ENCODE measurements at regions not wholly inside any gene's neighbourhood (a gene's known extent, or its start where the extent isn't known, plus 50 kb on each side); places are given as distances from the start of the nearest gene placed in this dataset.

DNA sequence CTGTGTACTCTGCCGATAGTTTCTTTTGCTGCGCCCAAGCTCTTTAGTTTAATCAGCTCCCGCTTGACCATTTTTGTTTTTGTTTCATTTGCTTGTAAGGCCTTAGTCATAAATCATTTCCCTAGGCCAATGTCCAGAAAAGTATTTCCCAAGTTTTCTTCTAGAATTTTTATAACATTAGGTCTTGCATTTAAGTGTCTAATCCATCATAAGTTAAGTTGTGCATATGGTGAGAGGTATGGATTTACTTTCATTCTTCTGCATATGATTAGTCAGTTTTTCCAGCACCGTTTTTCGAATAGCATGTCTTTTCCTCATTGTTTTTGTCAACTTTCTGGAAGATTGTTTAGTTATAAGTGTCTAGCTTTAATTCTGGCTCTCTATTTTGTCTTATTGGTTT lies 484.8 kb upstream of the CNTNAP5 start:
- TF ChIP-seq, protein P1, sequence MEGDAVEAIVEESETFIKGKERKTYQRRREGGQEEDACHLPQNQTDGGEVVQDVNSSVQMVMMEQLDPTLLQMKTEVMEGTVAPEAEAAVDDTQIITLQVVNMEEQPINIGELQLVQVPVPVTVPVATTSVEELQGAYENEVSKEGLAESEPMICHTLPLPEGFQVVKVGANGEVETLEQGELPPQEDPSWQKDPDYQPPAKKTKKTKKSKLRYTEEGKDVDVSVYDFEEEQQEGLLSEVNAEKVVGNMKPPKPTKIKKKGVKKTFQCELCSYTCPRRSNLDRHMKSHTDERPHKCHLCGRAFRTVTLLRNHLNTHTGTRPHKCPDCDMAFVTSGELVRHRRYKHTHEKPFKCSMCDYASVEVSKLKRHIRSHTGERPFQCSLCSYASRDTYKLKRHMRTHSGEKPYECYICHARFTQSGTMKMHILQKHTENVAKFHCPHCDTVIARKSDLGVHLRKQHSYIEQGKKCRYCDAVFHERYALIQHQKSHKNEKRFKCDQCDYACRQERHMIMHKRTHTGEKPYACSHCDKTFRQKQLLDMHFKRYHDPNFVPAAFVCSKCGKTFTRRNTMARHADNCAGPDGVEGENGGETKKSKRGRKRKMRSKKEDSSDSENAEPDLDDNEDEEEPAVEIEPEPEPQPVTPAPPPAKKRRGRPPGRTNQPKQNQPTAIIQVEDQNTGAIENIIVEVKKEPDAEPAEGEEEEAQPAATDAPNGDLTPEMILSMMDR (IDR thresholded peaks at IDR 0.05) = no peak
- no peak for TF ChIP-seq POLR2A (IDR thresholded peaks at IDR 0.05)

Data from right lobe of liver (tissue), 4 donors.